Stimulated activated naive B cell treated with anti-CD40 and anti-IgM and Interleukin-4, amounts not matched to agents 10 μg/mL and 1 μg/mL and 100 μg/mL, for 72 hours (primary cell): ENCODE measurements at regions not wholly inside any gene's neighbourhood (a gene's known extent, or its start where the extent isn't known, plus 50 kb on each side); places are given as distances from the start of the nearest gene placed in this dataset.
"Not testable (repeated sequence)": the region's sequence is repeated elsewhere in the genome, so short reads cannot be mapped to it uniquely, and the experiment has no call there.

Experiments
- ATAC-seq, 2 donors: fragments of 150-1000 bp; cut with Tn5 transposase; replicated peaks; 2 replicates each; pipeline ENCODE4 v1.10.0; 2021; ENCODE audit warnings: moderate library complexity in 1 of 2
- DNase-seq: peaks from one replicate; pipeline ENCODE4 v3.0.0; 2021
- H3K27ac Mint-ChIP-seq: one replicate; pipeline ENCODE4 v1.8.0; 2022; ENCODE audit warnings: mild to moderate bottlenecking, mixed read lengths
- H3K27me3 Mint-ChIP-seq, 2 donors: one replicate each; pipeline ENCODE4 v1.8.0; 2022; ENCODE audit warnings: mixed read lengths in 2 of 2
- H3K36me3 Mint-ChIP-seq, 2 donors: one replicate each; pipeline ENCODE4 v1.8.0; 2022; ENCODE audit warnings: mixed read lengths in 2 of 2, mild to moderate bottlenecking in 1 of 2
- H3K4me1 Mint-ChIP-seq, 2 donors: one replicate each; pipeline ENCODE4 v1.8.0; 2022; ENCODE audit warnings: mixed read lengths in 2 of 2, mild to moderate bottlenecking in 1 of 2
- H3K4me3 Mint-ChIP-seq, 2 donors: one replicate each; pipeline ENCODE4 v1.8.0; 2022; ENCODE audit warnings: mild to moderate bottlenecking in 2 of 2, mixed read lengths in 2 of 2, moderate library complexity in 1 of 2
- H3K9me3 Mint-ChIP-seq, 2 donors: one replicate each; pipeline ENCODE4 v1.8.0; 2022; ENCODE audit warnings: mixed read lengths in 2 of 2, mild to moderate bottlenecking in 1 of 2

DNA sequence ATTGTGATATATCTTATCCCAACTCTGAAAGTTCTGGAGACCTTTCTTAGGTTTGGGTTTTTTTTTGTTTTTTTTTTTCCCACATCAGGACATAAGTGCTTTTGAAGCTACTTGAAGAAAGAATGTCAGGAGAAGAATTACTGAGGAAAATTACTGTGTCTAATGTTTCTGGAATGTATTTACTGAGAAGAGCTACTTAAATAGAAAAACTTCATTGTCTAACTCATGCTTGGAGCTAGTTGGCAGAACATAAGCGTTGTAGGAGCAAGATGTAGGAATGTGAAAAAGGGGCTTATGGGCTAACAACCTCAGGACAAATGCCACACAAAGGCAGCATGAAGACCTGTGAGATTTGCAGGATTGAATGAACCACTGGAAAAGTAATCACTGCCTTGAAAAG is 166.6 kb upstream of the GLRA2 start:
- Mint-ChIP-seq H3K27ac (no peak overlapping the region), H3K9me3 (peaks cover 0 to 1% of the 10 kb centered on the region in 2 donors), H3K27me3 (peaks cover 0 to 1% of the 10 kb centered on the region in 2 donors), H3K4me1 (no peaks in the 10 kb centered on the region), H3K36me3 (no peaks in the 10 kb centered on the region), H3K4me3 (no peak overlapping the region)
- no peak for ATAC-seq
- DNase-seq, result no peak

DNA sequence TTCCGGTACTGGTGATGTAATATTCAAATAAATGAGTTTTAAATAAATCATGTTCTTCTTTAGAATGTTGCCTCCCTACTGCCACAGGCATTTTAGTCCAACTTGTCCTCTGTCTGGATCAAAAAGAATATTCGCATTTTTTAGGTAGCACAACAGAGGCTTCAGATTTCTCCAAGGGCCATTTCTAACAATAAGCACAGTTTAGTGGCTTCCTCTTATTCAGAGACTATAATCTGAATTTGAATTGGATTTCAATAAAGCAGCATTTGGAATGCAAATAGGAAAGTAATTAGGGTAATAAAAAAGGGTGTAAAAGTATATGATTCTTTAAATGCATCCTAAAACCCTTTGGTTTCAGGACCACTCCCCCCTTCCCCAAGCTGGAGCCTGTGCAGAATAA is 167.9 kb upstream of the GLRA2 start:
- ATAC-seq (no peak), DNase-seq (no peak)
- Mint-ChIP-seq H3K4me1 (no peaks in the 10 kb centered on the region), H3K27me3 (peaks cover 0 to 6% of the 10 kb centered on the region in 2 donors), H3K27ac (no peak overlapping the region), H3K36me3 (no peaks in the 10 kb centered on the region), H3K4me3 (no peak overlapping the region), H3K9me3 (peaks cover 0 to 5% of the 10 kb centered on the region in 2 donors)

DNA sequence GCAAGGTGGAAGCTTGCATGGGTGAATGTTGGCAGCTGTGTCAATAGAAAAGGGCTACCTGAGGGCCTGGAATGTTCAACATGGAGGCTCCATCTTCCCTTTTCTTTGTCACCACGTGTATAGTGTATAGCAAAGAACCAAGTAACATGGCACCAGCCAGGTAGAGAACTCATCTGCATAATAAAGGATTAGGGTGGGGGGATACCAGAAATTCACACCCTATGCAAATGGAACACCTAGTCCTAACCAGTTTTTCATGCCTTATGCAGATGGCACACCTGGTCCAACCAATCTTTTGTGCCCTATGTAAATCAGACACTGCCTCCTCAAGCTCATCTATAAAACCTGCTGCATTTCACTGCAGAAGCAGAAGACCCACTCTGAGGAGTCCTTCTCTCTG is 169.6 kb upstream of the GLRA2 start:
- no peaks in the 10 kb centered on the region for H3K4me1 Mint-ChIP-seq
- no peaks in the 10 kb centered on the region for H3K36me3 Mint-ChIP-seq
- H3K27ac Mint-ChIP-seq, result no peak overlapping the region
- H3K4me3 Mint-ChIP-seq, result no peak overlapping the region
- ATAC-seq (no peak), DNase-seq (no peak)
- H3K9me3 Mint-ChIP-seq, result peaks cover 0 to 5% of the 10 kb centered on the region in 2 donors
- peaks cover 0 to 6% of the 10 kb centered on the region in 2 donors for H3K27me3 Mint-ChIP-seq

DNA sequence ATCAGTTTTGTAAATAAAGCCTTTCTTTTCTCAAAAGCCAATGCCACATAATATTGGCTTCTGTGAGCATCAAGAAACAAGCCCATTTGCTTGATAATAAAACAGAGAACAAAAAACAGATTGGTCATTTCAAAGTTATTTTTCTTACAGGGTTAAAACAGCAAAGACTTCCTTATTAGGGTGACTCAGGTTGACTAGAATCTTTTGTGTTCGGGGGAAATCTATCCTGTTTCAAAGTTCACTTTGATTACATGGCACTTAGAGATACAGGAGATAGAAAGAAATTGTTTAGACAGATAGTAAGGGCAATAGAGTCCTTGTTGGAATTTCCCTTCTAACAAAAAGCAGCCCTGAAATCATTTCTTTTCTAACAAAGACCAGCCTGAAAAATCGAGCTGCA is 170.0 kb upstream of the GLRA2 start:
- Mint-ChIP-seq H3K4me3 (no peak overlapping the region), H3K4me1 (no peaks in the 10 kb centered on the region), H3K27me3 (peaks cover 0 to 6% of the 10 kb centered on the region in 2 donors), H3K27ac (no peak overlapping the region), H3K9me3 (peaks cover 0 to 5% of the 10 kb centered on the region in 2 donors), H3K36me3 (no peaks in the 10 kb centered on the region)
- DNase-seq (no peak), ATAC-seq (no peak)

DNA sequence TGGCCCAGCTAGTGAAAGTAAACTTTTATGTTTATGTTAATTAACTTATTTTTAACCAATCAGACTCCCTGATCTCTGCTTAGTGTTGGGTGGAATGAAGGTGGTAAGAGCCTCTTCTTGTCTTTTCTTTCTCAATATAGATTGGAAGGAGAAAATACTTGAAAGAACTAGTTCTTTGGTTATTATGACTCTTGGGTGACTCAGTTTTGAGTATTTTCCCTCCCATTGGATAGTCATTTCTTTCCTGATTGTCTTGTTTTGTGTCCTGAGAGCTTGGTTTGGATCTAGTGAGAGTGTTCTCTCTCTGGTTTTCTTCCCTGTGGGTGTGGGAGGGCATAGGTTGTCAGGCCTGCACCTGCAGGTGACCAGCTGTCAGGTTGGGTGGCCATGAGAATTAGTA is 172.0 kb upstream of the GLRA2 start:
- no peak for ATAC-seq
- Mint-ChIP-seq H3K27me3 (peaks cover 0 to 6% of the 10 kb centered on the region in 2 donors), H3K9me3 (peaks cover 3 to 5% of the 10 kb centered on the region in 2 donors), H3K4me3 (no peak overlapping the region), H3K36me3 (no peaks in the 10 kb centered on the region), H3K4me1 (no peaks in the 10 kb centered on the region), H3K27ac (no peak overlapping the region)
- DNase-seq, result no peak

DNA sequence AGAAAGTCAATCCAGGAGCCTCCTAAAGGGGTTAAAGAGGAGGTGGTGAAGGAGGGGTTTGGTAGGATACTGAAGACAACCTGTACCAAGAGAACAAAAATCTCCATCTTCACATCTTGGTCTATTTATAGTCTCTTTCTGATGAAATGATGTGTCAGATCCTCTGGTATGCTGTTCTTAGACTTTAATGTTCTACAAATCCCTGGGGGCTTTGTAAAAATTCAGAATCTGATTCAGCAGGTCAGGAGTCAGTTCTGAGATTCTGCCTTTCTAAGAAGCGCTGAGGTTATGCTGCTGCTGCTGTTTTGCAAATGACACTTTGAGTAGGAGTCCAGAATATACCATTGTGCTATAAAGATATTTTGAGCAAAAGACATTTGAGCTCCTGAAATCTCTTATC is 172.9 kb upstream of the GLRA2 start:
- no peak overlapping the region for H3K27ac Mint-ChIP-seq
- H3K9me3 Mint-ChIP-seq, result peaks cover 3 to 5% of the 10 kb centered on the region in 2 donors
- H3K36me3 Mint-ChIP-seq, result no peaks in the 10 kb centered on the region
- ATAC-seq (peak in 1 of 2 donors; percentile 41), DNase-seq (no peak)
- H3K27me3 Mint-ChIP-seq, result peaks cover 0 to 6% of the 10 kb centered on the region in 2 donors
- no peak overlapping the region for H3K4me3 Mint-ChIP-seq
- no peaks in the 10 kb centered on the region for H3K4me1 Mint-ChIP-seq

DNA sequence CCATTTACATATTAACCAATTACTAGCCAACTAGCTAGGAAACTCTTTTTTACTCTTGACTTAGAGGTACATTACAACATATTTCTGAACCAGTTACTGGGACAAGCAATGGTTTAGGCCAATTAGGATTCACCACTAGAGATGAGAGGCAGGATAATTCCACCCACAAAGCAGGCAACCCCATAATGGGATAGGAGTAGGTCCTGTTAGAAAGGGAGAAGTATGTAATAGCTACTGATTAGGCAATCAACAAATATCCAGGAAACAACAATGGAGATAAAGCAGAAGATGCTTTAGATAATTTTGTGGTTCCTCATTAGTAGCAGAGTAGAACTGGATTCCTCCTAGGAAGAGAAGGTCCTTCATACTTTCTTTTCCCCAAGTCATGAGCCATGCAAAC is 173.8 kb upstream of the GLRA2 start:
- no peaks in the 10 kb centered on the region for H3K4me1 Mint-ChIP-seq
- no peak overlapping the region for H3K4me3 Mint-ChIP-seq
- H3K27me3 Mint-ChIP-seq, result peaks cover 0 to 6% of the 10 kb centered on the region in 2 donors
- ATAC-seq, result no peak
- DNase-seq, result no peak
- H3K27ac Mint-ChIP-seq, result no peak overlapping the region
- H3K9me3 Mint-ChIP-seq, result peaks cover 3 to 5% of the 10 kb centered on the region in 2 donors
- no peaks in the 10 kb centered on the region for H3K36me3 Mint-ChIP-seq

DNA sequence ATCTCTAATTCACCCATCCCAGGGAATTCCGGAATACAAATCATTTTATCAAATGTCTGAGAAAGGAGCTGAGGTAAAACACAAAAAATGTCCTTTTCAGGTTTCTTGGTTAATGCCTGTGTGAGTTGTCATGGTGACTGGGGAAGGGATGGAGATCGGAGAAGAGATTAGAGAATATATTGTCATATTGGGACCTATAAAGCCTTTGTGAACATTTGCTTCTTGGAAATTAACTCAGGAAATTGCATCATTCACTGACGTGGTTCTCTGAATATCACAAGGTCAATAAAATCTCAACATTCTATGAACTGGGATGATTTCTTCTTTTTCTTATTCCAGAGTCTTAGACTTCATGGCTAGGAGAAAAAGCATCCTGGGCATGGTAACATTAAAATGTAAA is 174.8 kb upstream of the GLRA2 start:
- Mint-ChIP-seq H3K27ac (no peak overlapping the region), H3K4me1 (no peaks in the 10 kb centered on the region), H3K4me3 (no peak overlapping the region), H3K36me3 (no peaks in the 10 kb centered on the region), H3K9me3 (peaks cover 5% of the 10 kb centered on the region in 2 donors), H3K27me3 (peaks cover 0 to 6% of the 10 kb centered on the region in 2 donors)
- DNase-seq (no peak), ATAC-seq (no peak)

DNA sequence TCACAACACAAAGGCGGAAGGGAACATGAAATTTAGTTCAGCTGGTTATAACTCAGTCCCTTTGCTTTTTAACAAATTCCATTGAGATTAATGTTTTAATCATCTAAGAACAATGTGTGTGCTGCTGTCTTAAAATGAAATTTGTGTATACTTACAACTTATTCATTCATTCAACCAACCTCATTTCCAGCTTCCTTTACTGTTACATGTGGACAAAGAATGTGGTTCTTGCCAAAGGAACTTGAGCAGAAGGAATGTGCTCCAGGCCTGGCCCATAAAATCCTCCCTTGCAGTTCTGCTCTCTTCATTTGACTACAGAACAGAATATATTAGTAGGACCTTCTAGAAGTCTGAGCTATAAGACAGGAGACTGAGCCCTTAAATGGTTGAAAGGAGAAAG is 176.8 kb upstream of the GLRA2 start:
- no peak for DNase-seq
- no peak overlapping the region for H3K4me3 Mint-ChIP-seq

DNA sequence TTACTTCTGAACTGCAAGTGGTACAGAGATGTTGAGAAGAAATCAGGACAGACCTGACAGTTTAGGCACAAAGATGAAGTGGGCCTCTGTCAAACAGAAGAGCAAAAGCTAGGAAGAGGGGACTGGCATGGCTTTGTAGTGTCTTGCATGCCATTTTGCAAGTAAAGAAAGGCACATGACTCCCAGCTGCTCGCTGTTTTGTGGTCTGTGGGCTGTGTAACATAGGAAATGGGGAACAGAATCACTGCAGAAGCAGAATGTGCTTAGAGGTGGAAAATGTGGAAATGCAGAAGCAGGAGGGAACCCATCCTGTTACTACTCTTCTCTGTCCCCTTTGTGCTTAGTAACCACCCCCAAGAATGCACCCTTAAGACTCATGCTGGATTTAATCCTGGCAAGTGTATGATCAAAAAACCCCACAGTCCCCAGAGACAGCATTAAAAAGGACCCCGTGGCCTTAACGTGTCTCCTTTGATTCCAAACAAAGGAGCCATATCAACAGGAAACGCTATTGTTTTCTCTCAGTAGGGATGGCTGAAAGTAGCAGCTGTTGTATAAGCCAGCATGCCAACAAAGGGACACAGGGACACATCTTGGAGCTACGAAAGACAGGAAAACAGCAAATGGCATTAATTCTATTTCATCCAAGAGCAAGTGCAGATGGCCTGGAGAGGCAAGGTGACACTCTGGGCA is 177.6 kb upstream of the GLRA2 start:
- Mint-ChIP-seq H3K9me3 (peaks cover 5% of the 10 kb centered on the region in 2 donors), H3K4me3 (no peak overlapping the region), H3K4me1 (no peaks in the 10 kb centered on the region), H3K27me3 (peaks cover 0 to 4% of the 10 kb centered on the region in 2 donors), H3K36me3 (no peaks in the 10 kb centered on the region), H3K27ac (no peak overlapping the region)
- DNase-seq, result no peak
- ATAC-seq, result no peak

More for the DNA sequence above, 176.8 kb upstream of the GLRA2 start:
- no peaks in the 10 kb centered on the region for H3K4me1 Mint-ChIP-seq
- H3K36me3 Mint-ChIP-seq, result no peaks in the 10 kb centered on the region
- H3K27ac Mint-ChIP-seq, result no peak overlapping the region
- H3K9me3 Mint-ChIP-seq, result peaks cover 3 to 5% of the 10 kb centered on the region in 2 donors
- ATAC-seq, result no peak
- peaks cover 0 to 7% of the 10 kb centered on the region in 2 donors for H3K27me3 Mint-ChIP-seq

DNA sequence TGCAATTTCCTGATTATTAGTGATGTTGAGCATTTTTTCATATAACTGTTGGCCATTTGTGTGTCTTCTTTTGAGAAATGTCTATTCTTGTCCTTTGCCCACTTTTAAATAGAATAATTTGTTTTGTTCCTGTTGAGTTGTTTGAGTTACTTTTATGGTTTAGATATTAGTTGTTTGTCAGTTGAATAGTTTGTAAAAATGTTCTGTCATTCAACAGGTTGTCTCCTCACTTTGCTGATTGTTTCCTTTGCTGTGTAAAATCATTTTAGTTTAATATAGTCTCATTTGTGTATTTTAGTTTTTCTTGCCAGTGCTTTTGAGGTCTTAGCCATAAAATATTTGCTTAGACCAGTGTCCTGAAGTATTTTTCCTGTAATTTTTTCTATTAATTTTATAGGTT is 181.8 kb upstream of the GLRA2 start:
- ATAC-seq, result no peak
- Mint-ChIP-seq H3K4me1 (no peaks in the 10 kb centered on the region), H3K27me3 (peaks cover 0 to 6% of the 10 kb centered on the region in 2 donors), H3K27ac (no peak overlapping the region), H3K9me3 (peaks cover 5 to 9% of the 10 kb centered on the region in 2 donors), H3K36me3 (no peaks in the 10 kb centered on the region), H3K4me3 (no peak overlapping the region)
- DNase-seq, result no peak

DNA sequence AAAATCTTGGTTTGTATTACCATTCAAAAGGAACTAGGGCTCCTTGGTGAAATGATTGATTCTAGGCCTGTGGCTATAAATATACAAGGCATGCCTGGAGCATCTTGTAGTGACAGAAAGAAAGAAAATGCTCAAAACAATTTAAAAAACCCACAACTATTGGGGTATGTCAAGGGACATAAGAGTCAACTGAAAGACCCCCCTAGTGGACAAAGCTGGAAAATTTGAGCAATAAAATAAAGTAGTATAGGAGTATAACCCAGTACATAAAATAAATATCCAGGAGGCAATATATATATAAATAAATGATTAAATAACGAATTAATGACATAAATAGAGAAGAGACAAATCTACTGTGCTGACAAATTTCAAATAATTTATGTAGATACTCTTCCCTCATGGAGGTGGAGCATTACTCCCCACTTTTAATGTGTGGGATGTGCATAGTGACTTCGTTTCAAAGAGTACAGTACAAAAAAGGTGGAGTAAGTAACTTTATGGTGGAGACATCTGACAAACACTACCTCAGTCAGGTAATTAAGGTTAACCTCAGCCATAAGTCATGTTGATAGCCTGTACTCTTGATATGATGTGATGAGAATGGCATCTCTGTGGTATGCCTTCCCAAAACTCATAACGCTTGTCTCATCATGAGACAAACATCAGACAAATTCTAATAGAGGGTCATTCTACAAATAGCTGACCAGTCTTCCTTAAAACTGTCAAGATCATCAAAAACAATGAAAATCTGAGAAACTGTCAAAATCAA is 185.0 kb upstream of the GLRA2 start:
- DNase-seq, result no peak
- ATAC-seq, result no peak
- H3K27me3 Mint-ChIP-seq, result peaks cover 0 to 7% of the 10 kb centered on the region in 2 donors

DNA sequence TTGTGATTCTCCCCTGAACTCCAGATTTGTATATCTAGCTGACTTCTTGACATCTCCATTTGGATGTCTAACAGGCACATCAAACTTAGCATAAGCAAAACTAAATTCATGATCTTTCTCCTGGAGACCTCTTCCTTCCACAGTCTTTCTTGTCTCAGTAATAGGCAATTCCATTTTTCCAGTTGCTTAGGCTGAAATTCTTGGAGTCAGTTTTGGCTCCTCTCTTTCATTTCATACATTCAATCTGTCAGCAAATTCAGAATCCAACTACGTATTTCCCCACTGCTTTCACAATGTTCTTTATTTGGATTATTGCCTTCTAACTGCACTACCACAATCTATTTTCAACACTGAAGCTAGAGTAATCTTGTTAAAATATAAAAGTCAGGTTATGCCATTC is 219.9 kb upstream of the GLRA2 start:
- H3K9me3 Mint-ChIP-seq, result peaks cover 0 to 5% of the 10 kb centered on the region in 2 donors
- H3K27me3 Mint-ChIP-seq, result peaks cover 0 to 4% of the 10 kb centered on the region in 2 donors
- H3K36me3 Mint-ChIP-seq, result no peaks in the 10 kb centered on the region
- no peak overlapping the region for H3K27ac Mint-ChIP-seq
- no peak for DNase-seq
- no peak overlapping the region for H3K4me3 Mint-ChIP-seq
- no peak for ATAC-seq
- H3K4me1 Mint-ChIP-seq, result no peaks in the 10 kb centered on the region

More for the DNA sequence above, 185.0 kb upstream of the GLRA2 start:
- H3K9me3 Mint-ChIP-seq, result peaks cover 3 to 9% of the 10 kb centered on the region in 2 donors
- H3K4me3 Mint-ChIP-seq, result no peak overlapping the region
- no peaks in the 10 kb centered on the region for H3K36me3 Mint-ChIP-seq
- no peaks in the 10 kb centered on the region for H3K4me1 Mint-ChIP-seq
- H3K27ac Mint-ChIP-seq, result no peak overlapping the region

DNA sequence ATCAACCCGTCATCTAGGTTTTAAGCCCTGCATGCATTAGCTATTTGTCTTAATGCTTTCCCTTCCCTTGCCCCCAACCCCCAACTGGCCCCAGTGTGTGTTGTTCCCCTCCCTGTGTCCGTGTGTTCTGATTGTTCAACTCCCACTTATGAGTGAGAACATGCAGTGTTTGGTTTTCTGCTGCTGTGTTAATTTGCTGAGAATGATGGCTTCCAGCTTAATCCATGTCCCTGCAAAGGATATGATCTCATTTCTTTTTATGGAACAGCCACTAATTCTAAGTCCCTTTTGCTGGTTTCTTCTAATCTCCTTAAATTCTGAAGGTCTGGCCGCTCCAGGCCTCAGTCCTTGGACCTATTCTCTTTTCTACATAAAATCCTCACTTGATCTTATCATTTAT is 220.4 kb upstream of the GLRA2 start:
- not testable (repeated sequence) for ATAC-seq, H3K27ac Mint-ChIP-seq, H3K27me3 Mint-ChIP-seq, H3K9me3 Mint-ChIP-seq, DNase-seq, H3K4me3 Mint-ChIP-seq, H3K36me3 Mint-ChIP-seq, H3K4me1 Mint-ChIP-seq

DNA sequence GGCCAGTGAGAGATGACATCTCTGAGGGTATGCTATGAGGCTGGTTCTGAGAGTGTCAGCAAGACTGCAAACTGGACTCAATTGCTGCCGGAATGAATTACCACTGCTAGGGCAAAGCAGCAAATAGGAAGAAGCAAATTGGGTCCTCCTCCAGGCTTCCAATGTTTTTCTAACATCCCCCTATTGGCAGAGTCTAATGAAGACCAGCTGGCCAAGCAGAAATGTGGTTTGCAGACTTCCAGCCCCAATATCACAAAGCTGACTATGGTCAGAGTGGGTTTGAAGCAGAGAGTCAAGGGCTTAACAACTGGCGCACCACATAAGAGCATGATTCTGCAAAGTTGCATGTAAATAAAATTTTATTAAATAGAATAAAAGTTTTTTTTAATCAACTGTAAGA is 225.4 kb upstream of the GLRA2 start:
- Mint-ChIP-seq H3K27me3 (no peaks in the 10 kb centered on the region), H3K27ac (no peak overlapping the region), H3K9me3 (no peaks in the 10 kb centered on the region), H3K4me1 (no peaks in the 10 kb centered on the region), H3K36me3 (no peaks in the 10 kb centered on the region), H3K4me3 (no peak overlapping the region)
- ATAC-seq (no peak), DNase-seq (no peak)
